ENCODE measurements at regions not wholly inside any gene's neighbourhood (a gene's known extent, or its start where the extent isn't known, plus 50 kb on each side); places are given as distances from the start of the nearest gene placed in this dataset.

GRCh38 chr11:129300099-129300498 lies 75.5 kb upstream of the BARX2 start:
- TF ChIP-seq CTCF (IDR thresholded peaks at IDR 0.05) (no peak), EP300 (IDR thresholded peaks at IDR 0.05) (no peak)
